CD14-positive monocyte (primary cell): ENCODE measurements at regions not wholly inside any gene's neighbourhood (a gene's known extent, or its start where the extent isn't known, plus 50 kb on each side); places are given as distances from the start of the nearest gene placed in this dataset.
"Not testable (repeated sequence)": the region's sequence is repeated elsewhere in the genome, so short reads cannot be mapped to it uniquely, and the experiment has no call there.

Experiments
- DNase-seq, 3 donors: peaks; one replicate each; pipeline ENCODE4 v3.0.0-alpha.2; 2011 to 2022
- H2AFZ ChIP-seq: 2 replicates; pipeline ENCODE4 v1.6.0; 2012; ENCODE audit warnings: mild to moderate bottlenecking, low read depth, low read length, inconsistent platforms; ENCODE audit not compliant: insufficient read depth, poor library complexity, severe bottlenecking
- H3K27ac ChIP-seq, 2 donors: 1 replicate in 1 of 2; 2 replicates in 1 of 2; pipeline ENCODE4 v1.5.1; 2012 to 2013; ENCODE audit warnings: low read length in 2 of 2, control low read depth in 1 of 2, inconsistent platforms in 1 of 2, low read depth in 1 of 2, mild to moderate bottlenecking in 1 of 2
- H3K27me3 ChIP-seq, 2 donors: one replicate each; pipeline versions ENCODE4 v1.6.0 to v1.6.1; 2011 to 2013; ENCODE audit warnings: low read length in 2 of 2; ENCODE audit not compliant: control insufficient read depth in 2 of 2, insufficient read depth in 2 of 2
- H3K36me3 ChIP-seq, 2 donors: replicated peaks in 1 of 2; 1 replicate in 1 of 2; 2 replicates in 1 of 2; pipeline versions ENCODE4 v1.5.1 to v1.6.1; 2012 to 2013; ENCODE audit warnings: low read length in 2 of 2, control low read depth in 1 of 2, inconsistent platforms in 1 of 2, mild to moderate bottlenecking in 1 of 2; ENCODE audit not compliant: insufficient read depth in 2 of 2, control insufficient read depth in 1 of 2
- H3K4me1 ChIP-seq, 2 donors: 1 replicate in 1 of 2; 2 replicates in 1 of 2; pipeline versions ENCODE4 v1.5.1 to v1.6.1; 2012 to 2013; ENCODE audit warnings: low read length in 2 of 2, control low read depth in 1 of 2, inconsistent platforms in 1 of 2, mild to moderate bottlenecking in 1 of 2, moderate library complexity in 1 of 2; ENCODE audit not compliant: insufficient read depth in 2 of 2, control insufficient read depth in 1 of 2
- H3K4me2 ChIP-seq: replicated peaks from 2 replicates; pipeline ENCODE3; 2012; ENCODE audit warnings: low read length, moderate library complexity, mild to moderate bottlenecking; ENCODE audit not compliant: poor library complexity, severe bottlenecking; ENCODE audit errors: extremely low read depth
- H3K4me3 ChIP-seq, 3 experiments: fragments of 200-600 bp in 1 of 3; sonication (generic) in 1 of 3; replicated peaks in 1 of 3; 1 replicate in 2 of 3; 2 replicates in 1 of 3; pipeline ENCODE4 v1.5.1; 2011 to 2013; ENCODE audit warnings: low read length in 3 of 3, mild to moderate bottlenecking in 3 of 3, control low read depth in 2 of 3, low read depth in 2 of 3, inconsistent platforms in 1 of 3, moderate library complexity in 1 of 3
- H3K79me2 ChIP-seq: 2 replicates; pipeline ENCODE4 v1.6.0; 2012; ENCODE audit warnings: mild to moderate bottlenecking, control low read depth, inconsistent platforms, low read length, moderate library complexity; ENCODE audit not compliant: insufficient read depth
- H3K9ac ChIP-seq: 2 replicates; pipeline ENCODE4 v1.6.0; 2017; ENCODE audit warnings: low read length, mild to moderate bottlenecking; ENCODE audit not compliant: insufficient read depth, poor library complexity, severe bottlenecking
- H3K9me3 ChIP-seq, 2 donors: replicated peaks in 1 of 2; 1 replicate in 1 of 2; 2 replicates in 1 of 2; pipeline versions ENCODE4 v1.5.1 to v1.6.1; 2012 to 2013; ENCODE audit warnings: low read length in 2 of 2, control low read depth in 1 of 2; ENCODE audit not compliant: control insufficient read depth in 1 of 2, insufficient read depth in 1 of 2
- H4K20me1 ChIP-seq: 2 replicates; pipeline ENCODE4 v1.6.0; 2012; ENCODE audit warnings: mild to moderate bottlenecking, low read length, control low read depth, moderate library complexity; ENCODE audit not compliant: insufficient read depth
- H3K27ac Mint-ChIP-seq, 7 donors: one replicate each; pipeline ENCODE4 v1.8.0; 2020; ENCODE audit warnings: mild to moderate bottlenecking in 7 of 7, mixed read lengths in 7 of 7, moderate library complexity in 6 of 7, inconsistent platforms in 2 of 7
- H3K27me3 Mint-ChIP-seq, 3 donors: one replicate each; pipeline ENCODE4 v1.8.0; 2021 to 2022; ENCODE audit warnings: low read depth in 3 of 3, mild to moderate bottlenecking in 3 of 3, mixed read lengths in 3 of 3, moderate library complexity in 3 of 3, inconsistent platforms in 1 of 3
- H3K36me3 Mint-ChIP-seq, 2 donors: one replicate each; pipeline ENCODE4 v1.8.0; 2020; ENCODE audit warnings: mixed read lengths in 2 of 2, inconsistent platforms in 1 of 2, mild to moderate bottlenecking in 1 of 2
- H3K4me1 Mint-ChIP-seq: one replicate; pipeline ENCODE4 v1.8.0; 2020; ENCODE audit warnings: mild to moderate bottlenecking, mixed read lengths
- H3K4me3 Mint-ChIP-seq, 2 donors: one replicate each; pipeline ENCODE4 v1.8.0; 2020; ENCODE audit warnings: mild to moderate bottlenecking in 2 of 2, mixed read lengths in 2 of 2, moderate library complexity in 1 of 2
- H3K9me3 Mint-ChIP-seq, 7 donors: one replicate each; pipeline ENCODE4 v1.8.0; 2020 to 2022; ENCODE audit warnings: mixed read lengths in 7 of 7, mild to moderate bottlenecking in 6 of 7, moderate library complexity in 6 of 7, inconsistent platforms in 2 of 7
- CTCF ChIP-seq: fragments of 200-600 bp; IDR thresholded peaks from one replicate; pipeline ENCODE4 v1.8.0; 2022; ENCODE audit warnings: antibody characterized with exemption, mild to moderate bottlenecking
- WGBS: methylation state at CpG from one replicate; pipeline ENCODE4 v1.1.5; 2013; ENCODE audit warnings: missing lambda C conversion rate; ENCODE audit not compliant: insufficient coverage; 5-methylcytosine and 5-hydroxymethylcytosine counted together
- intact Hi-C, 2 donors: fragments of 100-400 bp; cut with micrococcal nuclease; formaldehyde crosslinking; loops; one replicate each; pipeline versions ENCODE4 v1.15.0 to v1.15.1; 2023

- peak overlapping the region in 1 of 7 donors; percentile 66 for H3K27ac Mint-ChIP-seq
- peaks cover 2 to 9% (median 6%) of the 10 kb centered on the region in 3 donors for H3K27me3 Mint-ChIP-seq
- H3K9ac ChIP-seq: no peak overlapping the region
- no peaks in the 10 kb centered on the region for H3K36me3 ChIP-seq
- H3K4me1 Mint-ChIP-seq: peaks cover 10% of the 10 kb centered on the region
- peak overlapping the region; percentile 34 for H3K4me2 ChIP-seq
- H3K4me1 ChIP-seq: peaks cover 6 to 7% of the 10 kb centered on the region in 2 donors
- H3K9me3 ChIP-seq: no peaks in the 10 kb centered on the region
- no peaks in the 10 kb centered on the region for H4K20me1 ChIP-seq
- no peak overlapping the region for H3K27ac ChIP-seq
- 66% methylated on average over 10 of the region's 12 CpGs for WGBS
- H3K4me3 ChIP-seq: no peak overlapping the region
- H3K27me3 ChIP-seq: no peaks in the 10 kb centered on the region
- H3K79me2 ChIP-seq: no peaks in the 10 kb centered on the region
- peak; percentile 44 to 66 (median 61) for DNase-seq
- peaks cover 0 to 3% (median 0%) of the 10 kb centered on the region in 7 donors for H3K9me3 Mint-ChIP-seq
- peak; percentile 82 for TF ChIP-seq CTCF
- H2AFZ ChIP-seq: peak overlapping the region; percentile 60
- peak overlapping the region; percentile 45 to 82 for H3K4me3 Mint-ChIP-seq
- intact Hi-C loops: loop anchor here in 1 of 2 donors (5.0 kb wide), 1 partner anchor 186 kb away; no protein-coding TSS in a partner anchor
- H3K36me3 Mint-ChIP-seq: no peaks in the 10 kb centered on the region
Measured at GRCh38 chr7:142626420-142627035, 122.7 kb upstream of the PRSS1 start.

GRCh38 chr7:142625216-142625615 lies 124.1 kb upstream of the PRSS1 start:
- H3K27me3 ChIP-seq, H3K79me2 ChIP-seq, H4K20me1 ChIP-seq, H3K4me3 Mint-ChIP-seq, H3K4me1 Mint-ChIP-seq, H3K9me3 ChIP-seq, H3K27ac Mint-ChIP-seq, H3K4me2 ChIP-seq, H3K9ac ChIP-seq, H2AFZ ChIP-seq, H3K4me3 ChIP-seq, H3K4me1 ChIP-seq, H3K36me3 Mint-ChIP-seq, H3K36me3 ChIP-seq, H3K27me3 Mint-ChIP-seq, H3K9me3 Mint-ChIP-seq, DNase-seq, H3K27ac ChIP-seq: not testable (repeated sequence)
- intact Hi-C loops: loop anchor here in 1 of 2 donors (5.0 kb wide), 1 partner anchor 187 kb away; no protein-coding TSS in a partner anchor
- WGBS: no CpG with 5 or more reads among the region's 2 CpGs
